Activated T-cell treated with anti-CD3 and anti-CD28 coated beads, Interleukin-2, amount 50 U/mL, for 24 hours (primary cell): ENCODE measurements at regions not wholly inside any gene's neighbourhood (a gene's known extent, or its start where the extent isn't known, plus 50 kb on each side); places are given as distances from the start of the nearest gene placed in this dataset.

ENCODE experiments used
- DNase-seq: peaks from one replicate; pipeline ENCODE4 v3.0.0-alpha.2; 2020
- H3K27ac Mint-ChIP-seq: 2 replicates; pipeline ENCODE4 v1.8.0; 2020; ENCODE audit warnings: mild to moderate bottlenecking, mixed read lengths
- H3K27me3 Mint-ChIP-seq: 2 replicates; pipeline ENCODE4 v1.8.0; 2020; ENCODE audit warnings: mixed read lengths
- H3K36me3 Mint-ChIP-seq: 2 replicates; pipeline ENCODE4 v1.8.0; 2020; ENCODE audit warnings: low read depth, mixed read lengths
- H3K4me1 Mint-ChIP-seq: 2 replicates; pipeline ENCODE4 v1.8.0; 2020; ENCODE audit warnings: low read depth, mixed read lengths
- H3K4me3 Mint-ChIP-seq: 2 replicates; pipeline ENCODE4 v1.8.0; 2020; ENCODE audit warnings: mild to moderate bottlenecking, moderate library complexity, mixed read lengths
- H3K9me3 Mint-ChIP-seq: 2 replicates; pipeline ENCODE4 v1.8.0; 2020; ENCODE audit warnings: mixed read lengths

DNA sequence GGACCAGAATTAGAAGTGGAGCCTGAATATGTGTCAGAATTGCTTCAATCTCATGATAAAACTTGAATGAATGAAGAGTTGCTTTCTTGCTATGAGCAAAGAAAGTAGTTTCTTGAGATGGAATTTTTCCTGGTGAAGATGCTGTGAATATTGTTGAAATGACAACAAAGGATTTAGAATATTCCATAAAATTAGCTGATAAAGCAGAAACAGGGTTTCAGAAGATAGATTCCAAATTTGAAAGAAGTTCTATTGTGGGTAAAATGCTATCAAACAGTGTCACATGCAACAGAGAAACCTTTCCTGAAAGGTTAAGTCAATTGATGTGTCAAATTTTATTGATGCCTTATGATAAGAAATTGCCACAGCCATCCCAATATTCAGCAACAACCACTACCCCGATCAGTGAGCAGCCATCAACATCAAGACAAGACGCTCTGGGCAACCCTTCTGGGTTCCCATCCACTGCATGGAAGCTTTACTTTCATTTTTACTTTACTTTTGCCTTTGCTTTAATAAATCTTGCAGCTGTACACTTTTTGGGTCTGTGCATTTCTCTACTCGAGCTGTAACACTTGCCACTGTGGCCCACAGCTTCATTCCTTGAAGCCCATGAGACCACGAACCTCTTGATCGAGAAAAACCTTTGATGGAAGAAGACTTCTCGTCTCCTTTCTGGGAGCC is 104.0 kb upstream of the SSTR1 start:
- Mint-ChIP-seq H3K36me3 (no peaks in the 10 kb centered on the region), H3K27ac (no peak overlapping the region), H3K4me3 (no peak overlapping the region), H3K27me3 (no peaks in the 10 kb centered on the region), H3K9me3 (peaks cover 13% of the 10 kb centered on the region), H3K4me1 (peaks cover 11% of the 10 kb centered on the region)
- DNase-seq, result no peak

DNA sequence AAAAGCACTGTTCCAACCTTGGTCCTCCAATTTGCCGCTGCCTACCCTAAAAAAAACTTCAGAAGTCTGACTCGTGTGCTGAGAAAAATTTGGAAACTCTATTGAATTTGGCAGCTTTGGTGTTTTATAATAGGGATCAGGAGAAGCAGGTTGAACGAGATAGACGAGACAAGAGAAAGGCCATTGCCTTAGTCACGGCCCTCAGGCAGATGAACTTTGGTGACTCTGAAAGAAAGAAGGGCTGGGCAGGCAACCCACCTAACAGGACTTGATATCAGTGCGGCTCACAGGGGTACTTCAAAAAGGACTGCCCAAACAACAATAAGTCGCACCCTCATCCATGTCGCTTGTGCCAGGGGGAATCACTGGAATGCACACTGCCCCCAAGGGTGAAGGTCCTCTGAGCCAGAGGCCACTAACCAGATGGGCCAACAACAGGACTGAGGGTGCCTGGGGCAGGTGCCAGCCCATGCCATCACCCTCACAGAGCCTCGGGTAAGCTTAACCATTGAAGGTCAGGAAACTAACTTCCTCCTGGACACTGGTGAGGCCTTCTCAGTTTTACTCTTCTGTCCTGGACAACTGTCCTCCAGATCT is 102.5 kb upstream of the SSTR1 start:
- Mint-ChIP-seq H3K4me3 (no peak overlapping the region), H3K36me3 (no peaks in the 10 kb centered on the region), H3K9me3 (peaks cover 13% of the 10 kb centered on the region), H3K27me3 (no peaks in the 10 kb centered on the region), H3K4me1 (peaks cover 11% of the 10 kb centered on the region), H3K27ac (no peak overlapping the region)
- no peak for DNase-seq

DNA sequence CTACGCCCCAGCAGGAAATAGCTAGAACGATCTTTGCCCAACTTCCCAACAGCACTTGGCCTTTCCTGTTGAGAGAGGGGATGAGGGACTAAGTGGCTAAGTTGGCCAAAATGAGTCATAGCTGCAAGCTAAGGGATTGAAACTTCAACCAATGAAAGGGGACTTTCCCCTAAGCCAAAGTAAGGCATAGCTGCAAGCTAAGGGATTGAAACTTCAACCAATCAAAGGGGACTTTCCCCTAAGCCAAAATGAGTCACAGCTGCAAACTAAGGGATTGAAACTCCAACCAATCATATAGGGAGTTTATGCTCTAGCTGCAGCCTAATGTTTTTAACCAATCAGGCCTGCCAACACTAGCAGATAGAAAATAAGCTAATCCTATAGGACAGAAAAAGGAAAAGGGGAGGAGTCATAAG is 100.5 kb upstream of the SSTR1 start:
- H3K27me3 Mint-ChIP-seq, result no peaks in the 10 kb centered on the region
- peaks cover 6% of the 10 kb centered on the region for H3K9me3 Mint-ChIP-seq
- H3K4me3 Mint-ChIP-seq, result no peak overlapping the region
- peaks cover 11% of the 10 kb centered on the region for H3K4me1 Mint-ChIP-seq
- H3K36me3 Mint-ChIP-seq, result no peaks in the 10 kb centered on the region
- H3K27ac Mint-ChIP-seq, result no peak overlapping the region
- no peak for DNase-seq

DNA sequence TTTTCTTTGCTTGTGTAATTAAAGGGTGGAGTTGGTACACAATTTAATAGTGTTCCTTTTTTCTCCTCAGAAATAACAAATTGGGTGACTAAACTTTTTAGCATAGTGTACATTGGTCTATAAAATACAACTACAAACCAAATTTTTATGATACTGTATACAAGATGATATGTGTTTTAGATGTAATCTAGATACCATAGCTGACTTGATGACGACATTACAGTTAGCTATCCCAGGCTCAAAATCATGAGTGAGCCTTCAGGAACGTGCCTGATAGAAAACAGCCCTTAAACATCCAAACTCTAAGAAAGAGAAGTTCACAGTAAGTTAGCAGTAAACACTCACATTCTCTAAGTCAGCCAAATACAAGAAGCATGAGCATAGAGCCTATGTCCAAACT is 99.0 kb upstream of the SSTR1 start:
- no peak for DNase-seq
- peaks cover 6% of the 10 kb centered on the region for H3K9me3 Mint-ChIP-seq
- H3K4me3 Mint-ChIP-seq, result no peak overlapping the region
- H3K27ac Mint-ChIP-seq, result no peak overlapping the region
- H3K4me1 Mint-ChIP-seq, result peaks cover 11% of the 10 kb centered on the region
- H3K36me3 Mint-ChIP-seq, result no peaks in the 10 kb centered on the region
- H3K27me3 Mint-ChIP-seq, result no peaks in the 10 kb centered on the region

DNA sequence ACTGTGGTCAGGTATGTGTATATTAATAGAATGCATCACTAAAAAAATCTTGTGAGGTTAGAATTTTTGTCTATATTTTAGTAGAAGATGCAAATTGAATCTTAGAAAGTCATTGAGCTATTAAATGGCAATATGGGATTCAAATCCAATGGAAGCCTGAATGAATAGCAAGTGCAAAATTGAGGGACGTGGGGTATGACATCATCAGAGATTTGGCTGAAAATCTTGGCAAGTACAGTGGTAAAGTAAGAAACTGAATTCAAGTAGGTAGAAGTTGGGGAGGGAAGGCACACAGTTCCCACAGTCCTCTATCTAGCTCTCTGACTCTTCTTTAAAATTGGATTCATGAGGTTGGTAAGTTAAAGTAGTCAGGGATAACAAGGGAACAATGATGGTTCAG is 97.4 kb upstream of the SSTR1 start:
- DNase-seq, result no peak
- Mint-ChIP-seq H3K27me3 (no peaks in the 10 kb centered on the region), H3K4me1 (peaks cover 11% of the 10 kb centered on the region), H3K4me3 (no peak overlapping the region), H3K9me3 (peaks cover 6% of the 10 kb centered on the region), H3K36me3 (no peaks in the 10 kb centered on the region), H3K27ac (no peak overlapping the region)

DNA sequence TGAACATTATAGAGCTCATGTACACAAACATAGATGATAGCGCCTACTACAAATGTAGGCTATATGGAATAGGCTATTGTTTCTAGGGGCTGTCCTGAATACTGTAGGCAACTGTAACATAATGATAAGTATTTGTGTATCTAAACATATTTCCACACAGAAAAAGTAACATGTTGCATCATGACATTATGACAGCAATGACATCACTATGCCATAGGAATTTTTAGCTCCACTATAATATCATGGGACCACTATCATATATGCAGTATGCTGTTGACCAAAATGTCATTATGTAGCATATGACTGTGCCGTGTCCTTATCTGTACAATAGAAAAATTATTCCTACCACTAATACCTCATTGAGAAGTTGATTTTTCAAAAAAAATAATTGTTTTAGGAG is 96.7 kb upstream of the SSTR1 start:
- Mint-ChIP-seq H3K4me1 (peaks cover 11% of the 10 kb centered on the region), H3K4me3 (no peak overlapping the region), H3K9me3 (peaks cover 6% of the 10 kb centered on the region), H3K27me3 (no peaks in the 10 kb centered on the region), H3K27ac (no peak overlapping the region), H3K36me3 (no peaks in the 10 kb centered on the region)
- no peak for DNase-seq

DNA sequence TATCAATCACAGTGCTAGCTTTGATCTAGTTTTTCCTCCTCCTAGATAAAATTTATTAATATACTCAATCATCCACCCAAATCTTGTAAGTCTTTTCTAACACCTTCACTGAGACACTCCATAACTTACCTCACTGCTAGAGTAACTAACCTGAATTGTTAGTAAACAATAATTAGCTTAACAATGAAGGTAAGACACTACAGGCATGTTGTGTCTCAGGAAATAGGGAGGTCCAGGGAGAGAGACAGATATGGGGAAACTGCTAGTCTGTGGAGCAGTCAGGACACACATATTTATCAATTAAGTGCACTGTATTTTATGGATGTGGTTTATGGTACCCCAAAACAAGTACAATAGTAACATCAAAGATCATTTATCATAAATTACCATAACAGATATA is 94.2 kb upstream of the SSTR1 start:
- H3K9me3 Mint-ChIP-seq, result no peaks in the 10 kb centered on the region
- no peak overlapping the region for H3K4me3 Mint-ChIP-seq
- H3K27ac Mint-ChIP-seq, result no peak overlapping the region

DNA sequence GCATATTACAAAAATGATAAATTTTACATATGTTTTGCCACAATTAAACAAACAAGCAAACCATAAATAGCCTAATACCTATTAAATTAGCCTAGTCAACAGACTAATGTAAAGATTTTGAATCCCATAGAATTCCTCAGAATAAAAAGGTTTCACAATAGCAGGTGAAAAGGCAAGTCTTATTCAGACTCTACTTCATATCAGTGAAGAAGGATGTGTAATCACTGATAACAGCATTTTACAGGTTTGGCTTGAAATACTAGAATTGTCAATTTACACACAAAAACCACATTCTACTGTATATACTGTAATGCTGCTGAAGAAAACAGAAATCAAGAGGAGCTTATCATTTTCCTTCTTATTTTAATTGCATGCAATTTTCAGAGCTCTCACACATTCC is 90.8 kb upstream of the SSTR1 start:
- H3K4me1 Mint-ChIP-seq, result peaks cover 7% of the 10 kb centered on the region
- no peaks in the 10 kb centered on the region for H3K36me3 Mint-ChIP-seq
- DNase-seq, result no peak
- H3K27me3 Mint-ChIP-seq, result no peaks in the 10 kb centered on the region
- H3K27ac Mint-ChIP-seq, result no peak overlapping the region
- H3K9me3 Mint-ChIP-seq, result no peaks in the 10 kb centered on the region
- no peak overlapping the region for H3K4me3 Mint-ChIP-seq

More for the DNA sequence above, 94.2 kb upstream of the SSTR1 start:
- no peaks in the 10 kb centered on the region for H3K4me1 Mint-ChIP-seq
- DNase-seq, result no peak
- no peaks in the 10 kb centered on the region for H3K36me3 Mint-ChIP-seq
- no peaks in the 10 kb centered on the region for H3K27me3 Mint-ChIP-seq

DNA sequence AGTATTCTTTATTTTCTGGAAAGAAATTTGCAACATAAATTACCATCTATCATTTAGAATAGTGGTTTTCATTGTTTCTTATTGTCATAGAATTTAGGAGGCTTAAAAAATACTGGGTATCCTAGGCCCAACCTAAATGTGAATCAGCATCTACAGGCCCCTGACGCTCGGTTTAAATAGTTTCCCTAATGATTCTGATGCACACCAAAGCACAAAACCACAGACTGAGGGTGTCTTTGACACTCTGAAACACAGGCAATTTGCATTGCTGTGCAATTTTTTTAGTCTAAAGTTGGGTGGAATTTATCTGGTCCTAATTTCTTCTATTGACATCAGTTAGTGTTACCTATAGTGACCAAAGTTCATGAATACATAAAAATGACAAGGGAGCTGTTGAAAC is 87.6 kb upstream of the SSTR1 start:
- no peaks in the 10 kb centered on the region for H3K36me3 Mint-ChIP-seq
- no peak for DNase-seq
- peaks cover 15% of the 10 kb centered on the region for H3K4me1 Mint-ChIP-seq
- no peak overlapping the region for H3K4me3 Mint-ChIP-seq
- no peak overlapping the region for H3K27ac Mint-ChIP-seq
- H3K27me3 Mint-ChIP-seq, result no peaks in the 10 kb centered on the region
- no peaks in the 10 kb centered on the region for H3K9me3 Mint-ChIP-seq

DNA sequence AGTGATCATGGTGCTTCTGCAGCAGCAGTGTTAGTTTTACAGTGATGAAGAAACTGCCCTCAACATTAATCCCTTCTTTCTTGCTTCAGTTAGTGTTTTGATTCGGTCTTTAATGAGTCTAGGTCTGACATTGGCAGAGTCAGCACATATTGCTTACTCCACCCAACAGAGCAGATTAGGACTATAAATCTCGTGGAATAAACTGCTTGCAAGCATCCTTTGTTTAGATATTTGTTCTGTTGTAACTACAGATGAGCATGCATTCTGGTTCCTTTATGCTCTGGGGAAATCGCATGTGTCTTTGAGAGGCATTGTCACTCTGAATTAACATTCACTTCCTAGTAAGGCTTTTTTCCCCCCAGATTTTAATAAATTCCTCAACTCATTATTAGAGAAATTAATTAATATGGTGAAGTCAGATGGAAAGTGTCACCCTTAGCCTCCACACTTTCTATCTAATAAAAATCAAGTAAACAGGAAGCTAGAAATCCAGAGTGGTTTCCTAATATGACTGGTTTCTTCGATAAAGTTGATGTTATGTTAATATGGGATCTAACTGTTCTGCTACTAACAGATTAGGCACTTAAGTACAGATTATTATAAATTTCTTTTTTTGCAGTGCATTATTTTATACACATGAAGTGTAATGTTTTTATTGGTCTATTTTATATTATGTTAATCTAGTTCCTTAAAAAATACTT is 86.2 kb upstream of the SSTR1 start:
- Mint-ChIP-seq H3K4me1 (peaks cover 21% of the 10 kb centered on the region), H3K4me3 (no peak overlapping the region), H3K27me3 (no peaks in the 10 kb centered on the region), H3K27ac (no peak overlapping the region), H3K9me3 (no peaks in the 10 kb centered on the region), H3K36me3 (no peaks in the 10 kb centered on the region)
- DNase-seq, result no peak

DNA sequence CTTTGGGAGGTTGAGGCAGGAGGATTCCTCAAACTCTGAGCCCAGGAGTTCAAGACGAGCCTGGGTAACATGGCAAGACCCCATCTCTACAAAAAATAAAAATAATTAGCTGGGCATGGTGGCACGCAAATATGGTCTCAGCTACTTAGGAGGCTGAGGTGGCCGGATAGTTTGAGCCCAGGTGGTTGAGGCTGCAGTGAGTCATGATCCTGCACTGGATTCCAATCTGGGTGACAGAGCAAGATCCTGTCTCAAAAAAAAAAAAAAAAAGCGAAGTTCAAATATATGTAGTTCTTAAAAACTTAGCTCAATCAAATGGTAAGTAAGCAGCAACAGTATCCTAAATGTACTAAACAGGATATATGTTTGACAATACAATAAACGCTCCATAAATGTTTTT is 85.5 kb upstream of the SSTR1 start:
- no peak for DNase-seq
- no peak overlapping the region for H3K4me3 Mint-ChIP-seq
- no peaks in the 10 kb centered on the region for H3K9me3 Mint-ChIP-seq
- no peak overlapping the region for H3K27ac Mint-ChIP-seq
- H3K27me3 Mint-ChIP-seq, result no peaks in the 10 kb centered on the region
- no peaks in the 10 kb centered on the region for H3K36me3 Mint-ChIP-seq
- H3K4me1 Mint-ChIP-seq, result peaks cover 21% of the 10 kb centered on the region

DNA sequence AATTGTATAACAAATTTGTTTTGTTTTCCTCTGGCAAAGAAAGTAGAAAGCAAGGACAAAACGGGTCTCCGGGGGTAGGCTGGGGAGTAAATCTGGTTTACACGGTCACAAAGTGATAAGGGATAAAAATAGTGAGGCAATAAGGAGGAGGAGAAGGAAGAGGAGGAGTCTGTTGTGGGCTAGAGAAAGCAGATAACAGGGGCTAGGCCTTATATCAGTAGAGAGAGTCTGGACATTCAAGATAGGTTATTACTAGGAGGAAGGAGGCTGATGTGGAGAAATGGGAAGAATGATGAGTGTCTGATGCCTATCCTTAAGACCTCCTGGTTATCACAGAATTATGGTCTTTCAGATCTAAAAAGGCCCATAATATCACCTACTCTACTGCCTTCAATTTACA is 83.2 kb upstream of the SSTR1 start:
- Mint-ChIP-seq H3K9me3 (no peaks in the 10 kb centered on the region), H3K27ac (no peak overlapping the region), H3K4me1 (peaks cover 28% of the 10 kb centered on the region), H3K4me3 (no peak overlapping the region), H3K36me3 (no peaks in the 10 kb centered on the region), H3K27me3 (no peaks in the 10 kb centered on the region)
- no peak for DNase-seq

DNA sequence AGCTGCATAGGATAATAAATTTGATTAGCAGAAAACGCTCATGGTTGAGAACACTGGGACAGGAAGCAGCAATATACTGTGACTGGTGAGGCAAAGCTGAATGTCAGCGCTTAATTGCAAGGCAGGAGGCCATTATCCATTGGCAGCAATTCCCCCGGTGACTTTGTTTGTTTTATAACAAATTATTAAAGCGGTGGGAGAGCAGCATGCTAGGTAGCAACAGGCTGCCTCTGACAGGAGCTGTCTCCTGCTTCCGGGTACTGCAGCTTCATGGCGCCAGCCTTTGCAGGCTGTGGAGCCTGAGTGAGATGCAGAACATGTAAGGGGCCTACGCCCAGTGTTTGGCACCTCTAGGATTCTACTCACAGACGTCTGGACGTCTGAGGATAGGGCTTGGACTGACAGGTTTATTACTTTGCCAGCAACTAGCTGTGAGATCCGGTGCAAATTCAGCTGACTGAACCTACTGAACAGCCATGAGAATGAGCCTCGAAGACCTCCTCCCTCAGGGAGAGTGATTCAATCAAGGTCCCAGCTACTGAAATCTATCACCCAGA is 82.1 kb upstream of the SSTR1 start:
- no peaks in the 10 kb centered on the region for H3K27me3 Mint-ChIP-seq
- peak; percentile 31 for DNase-seq
- no peaks in the 10 kb centered on the region for H3K9me3 Mint-ChIP-seq
- H3K27ac Mint-ChIP-seq, result no peak overlapping the region
- H3K36me3 Mint-ChIP-seq, result no peaks in the 10 kb centered on the region
- H3K4me1 Mint-ChIP-seq, result peaks cover 37% of the 10 kb centered on the region
- H3K4me3 Mint-ChIP-seq, result no peak overlapping the region

DNA sequence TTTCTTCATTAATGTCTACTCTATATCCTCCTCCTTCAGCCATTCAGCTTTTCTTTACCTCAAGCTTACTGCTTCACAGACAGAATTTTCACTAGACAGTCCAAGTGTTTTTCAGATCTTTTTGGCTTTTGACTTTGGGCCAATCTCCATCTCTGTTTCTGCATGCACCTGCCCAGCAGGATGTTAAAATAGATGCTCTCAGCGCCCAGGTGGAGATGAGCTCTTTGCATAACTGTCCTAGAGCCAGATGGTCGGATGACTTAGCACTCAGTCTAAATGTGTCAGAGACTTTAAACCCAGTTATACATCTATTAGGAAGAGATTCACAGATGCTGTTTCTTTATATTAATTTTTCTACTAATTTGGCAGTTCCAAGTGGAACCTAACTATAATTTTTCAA is 80.3 kb upstream of the SSTR1 start:
- no peak overlapping the region for H3K27ac Mint-ChIP-seq
- H3K4me3 Mint-ChIP-seq, result no peak overlapping the region
- H3K36me3 Mint-ChIP-seq, result no peaks in the 10 kb centered on the region
- H3K9me3 Mint-ChIP-seq, result no peaks in the 10 kb centered on the region
- H3K27me3 Mint-ChIP-seq, result no peaks in the 10 kb centered on the region
- no peak for DNase-seq
- H3K4me1 Mint-ChIP-seq, result peaks cover 30% of the 10 kb centered on the region

DNA sequence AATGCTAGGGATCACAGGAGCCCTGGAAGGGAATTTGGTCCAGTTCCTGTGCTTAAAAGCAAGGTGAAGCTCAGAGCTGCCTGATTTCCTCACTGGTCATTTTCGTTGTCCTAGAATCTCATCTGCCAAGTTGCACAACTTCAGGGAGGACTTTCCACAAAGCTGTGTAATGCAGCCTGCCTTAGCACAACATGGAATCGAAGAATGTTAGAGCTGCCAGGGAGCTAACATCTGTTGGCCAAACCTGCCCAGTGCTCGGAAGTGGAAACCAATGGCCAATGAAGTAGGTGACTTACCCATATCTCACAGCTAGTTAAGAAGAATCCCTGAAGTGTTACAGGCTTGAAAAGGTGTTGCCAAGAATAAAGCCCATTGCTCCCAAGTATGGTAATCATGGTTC is 79.9 kb upstream of the SSTR1 start:
- Mint-ChIP-seq H3K4me1 (peaks cover 30% of the 10 kb centered on the region), H3K9me3 (no peaks in the 10 kb centered on the region), H3K27ac (no peak overlapping the region), H3K36me3 (no peaks in the 10 kb centered on the region), H3K4me3 (no peak overlapping the region), H3K27me3 (no peaks in the 10 kb centered on the region)
- DNase-seq, result no peak
